NCI-H2227 (cell line): ENCODE measurements at regions not wholly inside any gene's neighbourhood (a gene's known extent, or its start where the extent isn't known, plus 50 kb on each side); places are given as distances from the start of the nearest gene placed in this dataset.

ENCODE experiments used
- DNase-seq: peaks from one replicate; lab custom pipeline; 2025; ENCODE audit not compliant: unreplicated experiment; lab: John Stamatoyannopoulos, UW

DNA sequence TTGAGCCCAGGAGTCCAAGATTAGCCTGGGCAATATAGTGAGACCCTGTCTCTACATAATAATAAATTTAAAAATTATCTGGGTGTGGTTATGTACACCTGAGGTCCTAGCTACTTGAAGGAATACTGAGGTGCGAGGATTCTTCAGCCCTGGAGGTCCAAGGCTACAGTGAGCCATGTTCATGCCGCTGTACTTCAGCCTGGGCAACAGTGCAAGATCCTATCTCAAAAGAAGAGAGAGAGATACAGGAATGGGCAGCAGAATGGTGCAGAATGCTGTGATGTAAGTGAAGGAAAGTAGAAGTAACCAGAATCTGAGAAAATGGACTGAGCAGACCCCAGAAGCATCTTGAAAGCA is 62.7 kb upstream of the EXOC4 start:
- no peak for DNase-seq

DNA sequence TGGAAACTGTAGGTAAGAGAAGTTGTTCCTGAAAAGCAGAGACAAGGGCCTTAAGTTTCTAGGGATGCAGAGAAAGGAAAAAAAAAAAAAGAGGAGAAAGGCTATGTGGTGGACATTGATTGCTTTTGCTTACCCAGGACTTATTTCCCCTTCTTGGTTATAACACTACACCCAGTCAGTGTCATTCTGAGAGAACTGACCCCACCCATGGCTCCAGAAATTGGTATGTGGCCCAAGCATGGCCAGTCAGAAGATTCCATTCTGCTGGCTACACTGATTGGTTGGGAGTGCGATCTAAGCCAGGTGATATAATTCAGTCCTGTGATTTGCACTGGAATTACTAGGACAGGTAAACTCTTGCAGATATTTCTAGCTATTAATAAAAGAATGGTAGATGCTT is 62.2 kb upstream of the EXOC4 start:
- no peak for DNase-seq

DNA sequence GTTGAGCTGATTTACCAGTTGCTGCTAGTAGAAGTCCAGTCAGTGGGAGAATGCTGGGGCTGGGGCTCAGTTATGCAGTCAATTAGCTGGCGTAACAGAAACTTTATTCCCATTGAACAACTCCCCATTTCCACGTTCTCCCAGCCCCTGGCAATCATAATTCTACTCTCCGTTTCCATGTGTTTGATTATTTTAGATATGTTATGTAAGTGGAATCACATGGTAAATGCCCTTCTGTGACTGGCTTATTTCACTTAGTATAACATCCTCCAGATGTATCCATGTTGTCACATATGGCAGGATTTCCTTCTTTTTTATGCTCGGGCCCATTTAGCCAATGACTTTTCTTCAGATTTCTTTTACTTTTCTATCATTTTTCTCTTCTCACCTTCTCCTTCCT is 61.1 kb upstream of the EXOC4 start:
- DNase-seq, result no peak

DNA sequence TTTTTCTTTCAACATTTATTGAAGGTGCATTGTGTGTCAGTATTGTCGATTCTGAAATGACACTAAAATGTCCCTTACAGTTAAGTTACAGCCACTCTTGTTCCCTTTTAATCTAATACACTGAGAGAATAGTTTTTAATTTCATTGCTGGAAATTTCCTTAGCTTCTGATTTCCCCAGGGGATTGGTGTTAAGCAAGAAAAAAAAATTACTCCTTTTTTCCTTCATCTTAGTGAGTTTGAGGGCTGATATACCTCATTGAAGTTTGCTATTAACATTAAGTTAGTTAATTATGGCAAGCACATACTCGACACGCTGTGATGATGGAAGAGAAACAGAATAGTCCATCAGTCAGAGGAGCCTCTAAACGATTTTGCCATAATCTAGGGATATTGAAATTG is 57.0 kb upstream of the EXOC4 start:
- no peak for DNase-seq

DNA sequence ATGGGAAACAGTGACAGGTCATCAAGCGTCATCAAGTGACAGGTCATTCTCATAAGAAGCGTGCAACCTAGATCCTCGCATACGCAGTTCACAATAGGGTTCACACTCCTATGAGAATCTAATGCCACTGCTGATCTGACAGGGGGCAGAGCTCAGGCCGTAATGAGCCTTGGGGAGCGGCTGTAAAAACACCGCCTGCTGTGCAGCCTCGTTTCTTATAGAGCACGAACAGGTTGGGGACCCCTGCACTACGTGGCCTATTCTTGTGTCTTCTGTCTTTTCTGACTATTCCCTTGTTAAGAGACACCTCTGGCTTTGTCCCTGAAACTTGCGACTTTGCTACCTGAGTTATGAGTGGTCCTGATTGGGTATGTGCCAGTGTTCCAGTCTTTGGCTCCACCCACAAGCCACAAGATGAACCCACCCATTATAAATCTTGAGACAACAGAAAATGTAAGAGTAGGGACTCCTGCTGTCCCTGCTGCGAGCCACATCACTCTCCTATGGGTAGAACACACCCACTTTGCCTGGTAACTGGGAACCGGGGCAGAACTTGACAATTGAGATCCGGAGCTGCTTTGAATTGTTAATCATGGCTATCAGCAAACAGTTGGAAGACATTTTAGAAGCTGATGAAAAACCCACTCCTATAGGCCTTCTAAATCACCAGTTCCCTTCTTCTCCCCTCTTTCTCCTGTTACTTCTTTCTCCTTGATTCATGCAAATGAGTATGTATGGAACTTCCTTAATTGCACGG is 55.8 kb upstream of the EXOC4 start:
- DNase-seq, result no peak

DNA sequence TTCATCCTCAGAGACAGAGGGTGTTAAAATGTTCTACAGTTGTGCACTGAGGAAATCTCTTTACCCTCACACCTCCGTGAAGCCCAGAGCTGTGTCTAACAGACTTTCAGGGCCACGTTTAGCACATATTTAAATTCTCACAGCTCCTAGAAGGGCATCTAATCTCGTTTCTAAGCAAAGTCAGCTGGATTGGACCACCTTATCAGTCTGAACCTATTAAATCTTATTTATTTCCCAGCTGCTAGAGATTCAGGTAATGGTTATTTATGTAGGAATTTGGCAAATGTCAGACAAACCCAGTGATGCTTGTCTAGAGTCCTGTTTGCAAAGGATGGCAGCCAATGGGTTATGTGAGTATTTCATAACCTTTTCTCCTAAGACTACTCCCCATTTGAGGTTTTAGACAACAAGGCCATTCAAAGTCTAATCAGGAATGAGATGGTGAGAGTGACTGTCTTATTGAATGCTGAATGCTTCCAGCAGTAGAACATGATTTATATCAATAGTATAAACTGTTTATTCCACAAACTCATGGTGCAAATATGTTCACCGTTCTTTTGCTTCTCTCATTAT is 54.8 kb upstream of the EXOC4 start:
- DNase-seq, result no peak

DNA sequence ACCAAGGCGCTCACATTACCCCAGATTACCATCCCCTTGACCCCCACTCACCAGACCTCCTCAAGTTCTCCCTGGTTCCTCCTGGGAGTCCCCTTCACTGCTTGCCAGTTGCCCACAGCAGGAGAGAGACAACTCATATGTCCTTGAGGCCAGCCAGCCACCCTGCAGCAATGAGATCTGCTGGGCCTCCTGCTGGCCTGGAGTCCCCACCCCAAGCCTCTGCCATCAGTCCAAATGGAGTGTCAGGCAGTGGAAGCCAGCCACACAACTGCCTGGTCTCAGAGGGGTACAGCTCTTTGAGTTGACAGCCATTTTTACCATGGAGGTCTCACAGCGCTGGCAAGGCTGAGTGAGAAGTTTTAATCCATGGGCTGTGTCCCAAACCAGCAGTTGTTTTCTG is 53.0 kb upstream of the EXOC4 start:
- no peak for DNase-seq

DNA sequence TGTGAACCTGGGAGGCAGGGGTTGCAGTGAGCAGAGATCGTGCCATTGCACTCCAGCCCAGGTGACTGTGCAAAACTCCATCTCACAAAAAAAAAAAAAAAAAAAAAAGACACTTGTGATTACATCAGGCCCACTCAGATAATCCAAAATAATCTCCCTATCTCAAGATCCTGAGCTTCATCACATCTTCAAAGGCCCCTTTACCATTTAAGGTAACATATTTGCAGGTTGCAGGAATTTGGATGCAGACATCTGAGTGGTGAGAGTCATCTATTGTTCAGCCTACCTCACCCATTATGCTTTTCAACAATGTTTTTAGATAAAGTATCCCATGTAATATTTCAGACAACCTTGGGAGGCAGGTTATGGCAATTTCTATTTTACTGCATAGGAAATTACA is 51.4 kb upstream of the EXOC4 start:
- no peak for DNase-seq

DNA sequence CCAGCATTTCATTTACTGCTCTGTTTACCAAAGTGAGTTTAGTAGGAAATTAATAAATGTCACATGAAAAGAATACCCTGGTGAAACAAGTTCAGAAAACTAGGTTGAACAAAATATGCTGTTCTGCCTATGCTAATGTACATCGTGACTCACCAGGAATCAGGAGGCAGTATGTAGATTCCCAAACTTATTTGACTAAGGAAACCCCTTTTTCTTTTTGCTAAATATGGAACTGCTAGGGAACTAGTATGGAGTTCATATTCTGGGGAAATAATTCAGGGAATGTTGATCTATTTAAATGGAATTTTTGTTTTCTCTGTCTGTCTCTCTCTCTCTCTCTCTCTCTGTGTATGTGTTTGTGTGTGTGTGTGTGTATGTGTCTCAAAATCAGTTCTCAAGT is 49.9 kb upstream of the EXOC4 start:
- DNase-seq, result no peak
